ENCODE measurements at regions not wholly inside any gene's neighbourhood (a gene's known extent, or its start where the extent isn't known, plus 50 kb on each side); places are given as distances from the start of the nearest gene placed in this dataset.

DNA sequence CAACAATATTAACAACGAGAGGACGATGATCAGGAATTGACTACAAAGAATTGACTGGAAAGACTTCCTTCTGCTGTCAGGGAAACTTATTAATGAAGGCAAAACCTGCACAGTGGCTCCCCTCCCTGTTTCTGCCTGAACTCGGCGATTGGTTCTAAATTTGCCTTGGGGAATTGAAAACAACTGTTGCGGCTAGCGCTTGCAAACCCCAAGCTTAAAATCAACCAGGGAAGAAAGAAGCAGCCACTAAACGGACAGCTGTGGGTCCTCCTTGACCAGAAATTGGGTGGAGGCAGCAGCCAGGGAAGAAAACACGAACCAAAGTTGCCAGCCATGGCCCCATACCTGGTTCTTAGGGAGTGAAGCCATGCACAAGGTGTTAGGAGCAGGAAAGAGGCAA lies 383.5 kb upstream of the CADM1 start:
- H3K4me2 ChIP-seq (ENCODE audit: low read length) = no peak overlapping the region

DNA sequence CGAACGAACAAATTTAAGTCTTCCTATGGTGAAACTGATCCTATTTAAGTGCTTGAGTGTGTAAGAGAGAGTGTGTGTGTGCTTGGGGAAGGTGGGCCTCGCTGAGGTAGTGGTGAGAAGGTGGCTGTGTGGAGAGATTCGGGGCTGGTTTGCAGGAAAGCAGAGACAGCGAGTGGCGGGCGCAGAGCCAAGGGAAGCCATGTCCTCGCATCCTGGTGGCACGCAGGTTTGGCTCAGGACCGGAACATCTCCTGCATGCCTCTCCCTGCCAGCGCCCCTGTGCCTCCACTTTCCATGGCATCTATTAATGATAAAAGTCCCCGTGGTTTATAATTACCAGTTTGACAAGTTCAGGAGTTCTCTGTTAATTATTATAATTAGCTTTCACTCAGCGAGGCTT lies 383.1 kb upstream of the CADM1 start:
- no peaks in the 10 kb centered on the region for H3K36me3 ChIP-seq (replicated peaks; ENCODE audit: low read depth, low read length)
- no peak overlapping the region for H2AFZ ChIP-seq (ENCODE audit: low read depth, low read length)
- H3K27ac ChIP-seq (ENCODE audit: low read length) = no peak overlapping the region
- H3K79me2 ChIP-seq (ENCODE audit: low read length) = no peaks in the 10 kb centered on the region
- H3K4me3 ChIP-seq (ENCODE audit: low read length) = no peak overlapping the region
- no peaks in the 10 kb centered on the region for H3K9me3 ChIP-seq (ENCODE audit: insufficient read depth, low read length)
- no peak overlapping the region for H3K4me2 ChIP-seq (ENCODE audit: low read length)
- H3K9ac ChIP-seq (ENCODE audit: low read length) = no peak overlapping the region
- H4K20me1 ChIP-seq (ENCODE audit: insufficient read depth, low read length) = no peaks in the 10 kb centered on the region
- no peaks in the 10 kb centered on the region for H3K27me3 ChIP-seq (ENCODE audit: low read depth, low read length)
- peaks cover 27% of the 10 kb centered on the region for H3K4me1 ChIP-seq (ENCODE audit: low read length)
- no peak for TF ChIP-seq EZH2phosphoT487 (IDR thresholded peaks at IDR 0.05; ENCODE audit: low read depth)
- TF ChIP-seq, protein P1, sequence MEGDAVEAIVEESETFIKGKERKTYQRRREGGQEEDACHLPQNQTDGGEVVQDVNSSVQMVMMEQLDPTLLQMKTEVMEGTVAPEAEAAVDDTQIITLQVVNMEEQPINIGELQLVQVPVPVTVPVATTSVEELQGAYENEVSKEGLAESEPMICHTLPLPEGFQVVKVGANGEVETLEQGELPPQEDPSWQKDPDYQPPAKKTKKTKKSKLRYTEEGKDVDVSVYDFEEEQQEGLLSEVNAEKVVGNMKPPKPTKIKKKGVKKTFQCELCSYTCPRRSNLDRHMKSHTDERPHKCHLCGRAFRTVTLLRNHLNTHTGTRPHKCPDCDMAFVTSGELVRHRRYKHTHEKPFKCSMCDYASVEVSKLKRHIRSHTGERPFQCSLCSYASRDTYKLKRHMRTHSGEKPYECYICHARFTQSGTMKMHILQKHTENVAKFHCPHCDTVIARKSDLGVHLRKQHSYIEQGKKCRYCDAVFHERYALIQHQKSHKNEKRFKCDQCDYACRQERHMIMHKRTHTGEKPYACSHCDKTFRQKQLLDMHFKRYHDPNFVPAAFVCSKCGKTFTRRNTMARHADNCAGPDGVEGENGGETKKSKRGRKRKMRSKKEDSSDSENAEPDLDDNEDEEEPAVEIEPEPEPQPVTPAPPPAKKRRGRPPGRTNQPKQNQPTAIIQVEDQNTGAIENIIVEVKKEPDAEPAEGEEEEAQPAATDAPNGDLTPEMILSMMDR (IDR thresholded peaks at IDR 0.05; ENCODE audit: low read depth, low read length) = no peak

More for the DNA sequence above, 383.5 kb upstream of the CADM1 start:
- Histone ChIP-seq H3K9me3 (ENCODE audit: insufficient read depth, low read length) (no peaks in the 10 kb centered on the region), H3K4me1 (ENCODE audit: low read length) (peaks cover 27% of the 10 kb centered on the region), H3K79me2 (ENCODE audit: low read length) (no peaks in the 10 kb centered on the region), H3K36me3 (replicated peaks; ENCODE audit: low read depth, low read length) (no peaks in the 10 kb centered on the region), H3K9ac (ENCODE audit: low read length) (no peak overlapping the region), H4K20me1 (ENCODE audit: insufficient read depth, low read length) (no peaks in the 10 kb centered on the region), H2AFZ (ENCODE audit: low read depth, low read length) (no peak overlapping the region), H3K27ac (ENCODE audit: low read length) (no peak overlapping the region), H3K4me3 (ENCODE audit: low read length) (no peak overlapping the region), H3K27me3 (ENCODE audit: low read depth, low read length) (no peaks in the 10 kb centered on the region)
- TF ChIP-seq EZH2phosphoT487 (IDR thresholded peaks at IDR 0.05; ENCODE audit: low read depth) = no peak
- TF ChIP-seq, protein P1 (IDR thresholded peaks at IDR 0.05; ENCODE audit: low read depth, low read length) = no peak

DNA sequence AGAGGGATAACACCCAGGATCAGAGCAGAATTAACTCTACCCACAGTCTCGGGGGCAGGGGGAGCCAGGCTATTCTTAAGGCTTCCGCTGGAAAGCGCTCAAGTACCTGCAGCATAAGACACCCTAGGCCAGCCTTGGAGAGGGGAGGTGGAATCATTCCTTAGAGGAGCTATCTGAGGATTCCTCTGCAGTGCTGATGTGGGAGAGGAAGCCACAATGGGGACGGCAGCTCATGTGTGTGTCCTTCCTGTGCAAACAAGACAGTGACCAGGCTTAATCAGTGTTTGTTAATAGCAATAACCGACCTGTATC lies 382.2 kb upstream of the CADM1 start:
- Histone ChIP-seq H3K36me3 (replicated peaks; ENCODE audit: low read depth, low read length) (no peaks in the 10 kb centered on the region), H2AFZ (ENCODE audit: low read depth, low read length) (no peak overlapping the region), H3K27me3 (ENCODE audit: low read depth, low read length) (no peaks in the 10 kb centered on the region), H4K20me1 (ENCODE audit: insufficient read depth, low read length) (no peaks in the 10 kb centered on the region), H3K27ac (ENCODE audit: low read length) (no peak overlapping the region), H3K9ac (ENCODE audit: low read length) (no peak overlapping the region), H3K4me1 (ENCODE audit: low read length) (peaks cover 19% of the 10 kb centered on the region), H3K9me3 (ENCODE audit: insufficient read depth, low read length) (no peaks in the 10 kb centered on the region; the same call in 1 of the 2 replicates), H3K4me2 (ENCODE audit: low read length) (no peak overlapping the region), H3K4me3 (ENCODE audit: low read length) (no peak overlapping the region), H3K79me2 (ENCODE audit: low read length) (no peaks in the 10 kb centered on the region)
- TF ChIP-seq, protein P1 (IDR thresholded peaks at IDR 0.05; ENCODE audit: low read depth, low read length) = no peak
- no peak for TF ChIP-seq EZH2phosphoT487 (IDR thresholded peaks at IDR 0.05; ENCODE audit: low read depth)

DNA sequence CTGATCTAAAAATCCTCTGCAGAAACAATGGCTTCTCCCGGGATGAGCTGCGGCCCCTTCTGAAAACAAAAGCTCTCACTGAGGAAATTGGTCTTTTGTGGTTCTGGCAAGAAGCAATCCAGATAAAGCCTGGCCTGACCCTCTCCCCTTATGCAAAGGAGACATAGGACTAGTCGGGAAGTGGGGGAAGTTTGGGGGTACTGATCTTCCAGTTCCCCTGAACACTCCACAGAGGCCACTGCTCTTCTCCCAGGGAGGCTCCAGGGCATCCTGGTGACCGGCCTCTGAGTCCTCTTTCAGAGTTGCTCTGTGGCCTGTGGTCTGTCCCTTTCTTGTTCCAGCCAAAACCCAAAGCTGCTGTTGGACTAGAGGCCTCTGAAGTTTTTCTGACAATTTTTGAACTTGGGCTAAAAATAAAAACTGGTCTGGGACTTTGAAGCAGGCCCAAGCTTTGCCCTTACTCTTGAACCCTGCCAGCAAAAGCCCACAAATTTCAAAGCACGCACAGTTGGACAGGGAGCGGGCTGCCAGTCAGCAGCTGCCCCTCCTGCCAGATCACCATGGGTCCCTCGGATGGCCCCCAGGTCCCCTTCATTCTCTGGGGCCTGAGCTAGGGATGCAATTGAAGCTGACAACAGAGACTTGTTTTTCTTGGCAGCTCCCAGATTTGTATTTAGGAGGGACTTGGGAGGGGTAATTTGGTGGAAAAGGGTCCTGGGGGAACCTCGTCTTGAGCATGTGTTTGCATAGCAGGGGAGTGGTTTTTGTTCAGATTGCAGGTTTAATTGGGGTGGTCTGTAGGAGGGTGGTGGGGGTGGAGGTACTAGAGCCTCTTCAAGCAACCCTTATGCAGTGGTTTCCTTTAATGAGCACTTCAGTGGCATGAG lies 381.6 kb upstream of the CADM1 start:
- Histone ChIP-seq H3K36me3 (replicated peaks; ENCODE audit: low read depth, low read length) (no peaks in the 10 kb centered on the region), H2AFZ (ENCODE audit: low read depth, low read length) (no peak overlapping the region), H3K79me2 (ENCODE audit: low read length) (no peaks in the 10 kb centered on the region), H3K9ac (ENCODE audit: low read length) (no peak overlapping the region), H3K4me1 (ENCODE audit: low read length) (peaks cover 13% of the 10 kb centered on the region), H4K20me1 (ENCODE audit: insufficient read depth, low read length) (no peaks in the 10 kb centered on the region), H3K4me2 (ENCODE audit: low read length) (no peak overlapping the region), H3K9me3 (ENCODE audit: insufficient read depth, low read length) (no peaks in the 10 kb centered on the region; the same call in 1 of the 2 replicates), H3K27me3 (ENCODE audit: low read depth, low read length) (no peaks in the 10 kb centered on the region), H3K27ac (ENCODE audit: low read length) (no peak overlapping the region), H3K4me3 (ENCODE audit: low read length) (no peak overlapping the region)
- TF ChIP-seq, protein P1 (IDR thresholded peaks at IDR 0.05; ENCODE audit: low read depth, low read length) = no peak
- no peak for TF ChIP-seq EZH2phosphoT487 (IDR thresholded peaks at IDR 0.05; ENCODE audit: low read depth)

Measured in OCI-LY3 (cell line).